Ecto neural progenitor cell (in vitro differentiated cells): ENCODE measurements at regions not wholly inside any gene's neighbourhood (a gene's known extent, or its start where the extent isn't known, plus 50 kb on each side); places are given as distances from the start of the nearest gene placed in this dataset.

Experiments
- DNase-seq: peaks from one replicate; pipeline ENCODE4 v3.0.0-alpha.2; 2018; ENCODE audit warnings: low spot score

DNA sequence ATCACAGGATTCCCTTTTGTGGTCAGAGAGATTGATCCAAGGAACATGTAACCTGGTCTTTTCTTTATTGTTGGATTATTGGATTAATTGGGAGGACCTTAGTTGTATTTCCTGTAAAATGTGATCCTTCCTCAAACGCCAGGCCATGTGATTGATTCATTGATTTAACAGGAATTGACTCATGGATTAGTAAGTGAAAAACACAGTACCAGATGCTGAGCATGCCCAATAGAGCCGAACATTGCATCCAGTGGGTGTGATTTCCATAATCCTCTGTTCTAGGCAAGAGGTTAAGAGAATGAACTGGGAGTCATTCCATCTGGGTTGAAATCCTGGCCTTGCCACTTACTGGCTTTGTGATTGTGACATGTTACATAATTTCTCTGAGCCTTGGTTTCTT, 522.3 kb downstream of the MAT2B start:
- no peak for DNase-seq

DNA sequence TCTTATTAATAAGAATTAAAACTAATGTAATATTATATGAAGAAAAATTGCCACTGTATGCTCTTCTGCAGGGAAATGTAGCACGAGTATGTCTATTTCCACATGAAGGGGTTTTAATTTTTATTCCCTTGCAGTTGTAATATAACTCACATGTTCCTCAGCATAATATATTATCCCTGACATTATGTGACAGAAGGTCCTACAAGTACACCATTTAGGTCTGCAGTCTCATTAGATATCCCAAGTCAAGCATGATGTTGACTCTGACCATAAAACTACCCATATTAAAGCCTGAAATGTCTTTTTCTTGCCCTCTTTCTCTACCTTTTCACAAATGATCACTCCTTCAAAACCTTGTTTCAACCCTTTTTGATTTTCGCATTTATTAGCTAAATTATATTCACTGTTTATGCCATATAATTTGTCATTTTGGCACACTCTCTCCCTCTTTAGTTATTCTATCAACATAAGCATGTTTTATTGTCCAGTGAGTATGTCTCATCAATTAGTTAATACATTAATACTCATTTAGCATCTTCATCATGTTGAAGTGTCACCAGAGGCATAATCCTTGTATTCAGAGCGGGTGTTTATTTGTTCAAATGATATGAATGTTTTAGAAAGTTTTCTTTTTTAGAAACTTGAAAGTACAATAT, 532.8 kb downstream of the MAT2B start:
- no peak for DNase-seq

DNA sequence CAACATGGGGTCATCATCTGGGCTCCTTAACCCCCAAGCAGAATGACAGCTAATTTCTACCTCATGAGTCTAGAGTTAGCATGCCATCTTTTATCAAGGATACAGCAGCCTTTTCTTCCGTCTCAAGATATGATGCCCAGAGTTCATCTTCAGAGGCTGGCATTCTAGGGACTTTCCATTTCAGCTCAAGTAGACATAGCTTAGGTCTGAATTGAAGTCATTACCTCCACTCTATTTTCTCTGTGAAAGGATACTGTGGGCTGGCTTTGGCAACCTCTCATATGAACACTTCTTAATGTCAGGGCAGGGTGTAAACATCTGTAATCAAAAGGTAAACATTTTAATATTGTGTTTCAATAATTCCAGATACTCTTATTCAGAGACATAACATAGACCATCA, 535.7 kb downstream of the MAT2B start:
- no peak for DNase-seq

DNA sequence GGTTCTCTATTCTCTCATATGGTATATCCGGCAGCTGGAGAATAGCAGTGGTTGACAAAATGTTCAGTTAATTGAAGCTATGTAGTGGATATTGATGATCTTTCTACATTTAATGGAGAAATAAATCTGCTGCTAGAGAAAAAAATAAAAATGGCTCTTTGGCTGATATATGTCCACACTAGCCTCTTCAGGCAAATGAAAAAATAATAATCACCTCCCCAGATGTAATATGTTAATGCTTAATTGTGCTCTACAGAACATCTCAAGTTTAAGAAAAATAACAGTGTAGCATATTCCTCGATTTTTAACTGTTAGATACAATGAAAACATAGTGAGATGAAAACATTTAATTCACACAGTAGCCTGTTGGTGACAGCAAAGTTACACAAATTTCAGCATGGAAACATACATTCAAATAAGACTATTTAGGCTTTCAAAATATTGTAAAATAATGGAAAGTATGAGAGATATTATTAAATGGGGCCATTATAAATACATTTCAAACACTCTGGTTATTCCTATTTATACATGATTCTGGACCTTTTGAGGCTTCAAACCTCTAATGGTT, 543.0 kb downstream of the MAT2B start:
- DNase-seq: no peak

DNA sequence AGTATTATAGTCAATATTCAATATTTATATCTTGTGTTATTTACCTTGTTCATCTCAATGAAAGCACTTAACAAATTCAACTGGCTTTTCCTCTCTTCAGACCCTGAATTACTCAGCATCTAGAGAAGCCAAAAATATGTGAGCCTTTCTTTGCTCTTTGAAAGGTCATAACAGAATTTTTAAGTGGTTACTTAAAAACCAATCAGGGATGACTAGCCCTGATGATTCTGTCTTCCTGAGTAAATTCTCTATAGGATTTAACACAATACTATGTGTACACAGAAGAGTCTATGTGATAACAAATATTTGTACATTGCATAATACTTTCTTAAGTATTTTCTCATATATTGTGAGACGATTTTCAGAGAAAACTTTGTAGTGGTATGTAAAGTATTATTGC, 546.3 kb downstream of the MAT2B start:
- no peak for DNase-seq

DNA sequence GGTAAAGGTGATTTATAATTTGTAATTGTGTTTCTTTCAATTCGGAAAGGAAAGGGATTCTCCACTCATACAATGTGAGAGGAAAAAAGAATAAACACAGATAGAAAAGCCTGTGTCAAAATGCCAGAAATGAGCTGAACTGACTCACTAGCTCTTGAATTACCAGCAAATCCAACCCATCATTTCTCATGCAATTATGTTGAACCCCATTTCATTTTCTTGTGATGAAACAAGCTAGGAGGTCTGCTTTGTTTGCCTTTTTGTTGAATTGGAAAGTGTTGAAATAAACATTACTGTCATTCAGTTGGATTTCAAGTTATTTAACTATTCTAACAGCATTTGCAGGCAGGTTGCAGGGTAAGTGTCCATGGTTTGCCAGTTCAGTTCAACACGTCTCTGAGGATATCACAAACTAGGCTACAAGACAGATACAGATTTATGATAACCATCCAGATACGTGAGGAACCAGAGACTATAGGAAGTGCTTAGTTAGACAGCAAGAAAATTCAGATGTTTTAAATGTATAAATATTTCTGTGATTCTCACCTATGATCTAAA, 547.2 kb downstream of the MAT2B start:
- no peak for DNase-seq

DNA sequence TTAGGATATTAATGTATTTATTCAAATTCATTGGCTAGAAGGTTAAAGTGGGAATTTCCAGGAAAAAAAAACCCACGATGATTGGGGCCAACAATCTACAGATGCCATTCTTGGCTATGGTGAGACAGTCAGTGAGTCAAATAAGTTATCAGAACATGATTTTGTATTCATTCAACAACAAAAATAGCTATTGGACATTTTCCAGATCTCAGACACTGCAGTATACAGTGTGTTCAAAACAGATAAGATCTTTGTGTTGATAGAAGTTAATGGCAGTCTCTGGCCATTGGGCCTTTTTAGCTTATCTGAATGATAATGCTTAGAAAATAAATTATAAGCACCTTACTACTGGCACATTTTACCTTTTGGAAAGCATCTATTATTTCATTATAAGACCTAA, 547.7 kb downstream of the MAT2B start:
- no peak for DNase-seq

DNA sequence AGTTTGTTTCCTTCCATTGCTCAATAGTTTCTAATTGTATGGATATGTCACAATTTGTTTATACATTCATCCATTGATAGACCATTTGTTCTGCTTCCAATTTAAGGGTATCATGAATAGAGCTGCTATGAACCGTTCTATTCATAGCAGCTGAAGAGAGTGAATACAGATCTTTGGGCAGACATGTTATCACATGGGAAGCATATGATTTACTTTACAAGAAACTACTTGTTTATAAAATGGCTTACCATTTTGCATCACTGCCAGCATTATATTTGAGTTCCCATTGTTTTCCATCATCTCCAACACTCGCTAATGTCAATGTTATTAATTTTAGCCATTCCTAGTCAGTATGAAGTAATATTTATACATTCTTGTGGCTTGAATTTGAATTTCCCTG, 549.0 kb downstream of the MAT2B start:
- no peak for DNase-seq

DNA sequence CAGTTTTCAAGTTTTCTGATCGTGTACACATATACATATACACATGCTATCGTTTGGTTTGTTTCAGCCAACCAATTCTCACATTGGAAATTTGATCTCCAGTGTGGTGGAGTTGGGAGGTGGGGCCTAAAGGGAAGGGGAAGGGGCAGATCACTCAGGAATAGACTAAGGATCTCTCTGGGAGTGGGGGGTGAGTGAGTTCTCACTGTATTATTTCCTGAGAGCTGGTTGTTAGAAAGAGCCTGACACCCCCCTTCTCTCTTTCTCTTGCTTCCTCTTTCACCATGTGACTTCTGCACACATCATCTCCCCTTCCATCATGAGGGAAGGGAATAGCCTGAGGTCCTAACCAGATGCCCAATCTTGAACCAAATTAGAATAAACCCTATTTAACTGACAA, 551.7 kb downstream of the MAT2B start:
- DNase-seq: no peak

DNA sequence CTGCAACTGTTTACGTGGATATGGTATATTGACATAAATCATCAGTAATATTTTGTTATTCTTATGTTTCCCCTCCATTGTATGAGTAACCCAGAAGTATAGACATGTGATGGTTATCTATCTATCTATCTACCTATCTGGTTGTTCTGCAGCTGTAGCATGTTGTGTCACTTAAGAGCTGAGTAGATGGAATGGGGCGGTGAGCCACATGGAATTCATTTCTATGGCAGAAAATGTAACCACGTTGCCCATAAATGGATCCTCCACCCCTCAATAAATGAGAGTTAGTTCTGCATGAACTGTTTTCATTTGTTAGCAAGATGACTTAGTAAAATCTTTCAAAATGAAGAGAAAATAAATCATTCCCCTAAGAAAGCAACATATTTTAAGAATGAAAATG, 553.2 kb downstream of the MAT2B start:
- no peak for DNase-seq

DNA sequence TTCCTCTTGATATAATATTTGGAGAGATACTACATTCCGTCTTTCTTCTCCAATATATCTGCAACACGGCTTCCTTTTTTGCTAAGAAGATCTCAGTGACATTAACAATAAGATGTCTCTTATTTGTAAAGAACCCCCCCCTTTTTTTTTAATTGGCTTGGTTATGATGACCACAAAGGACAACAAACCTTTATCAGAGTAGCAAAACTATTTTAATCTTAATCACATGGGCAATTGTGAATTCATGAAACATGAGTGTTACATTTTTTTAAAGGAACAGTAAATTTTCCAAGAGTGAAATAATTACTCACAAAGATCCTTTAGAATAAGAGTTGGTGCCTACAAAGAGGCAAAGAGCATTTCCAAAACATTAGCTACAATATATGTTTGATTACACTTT, 554.1 kb downstream of the MAT2B start:
- DNase-seq: no peak

DNA sequence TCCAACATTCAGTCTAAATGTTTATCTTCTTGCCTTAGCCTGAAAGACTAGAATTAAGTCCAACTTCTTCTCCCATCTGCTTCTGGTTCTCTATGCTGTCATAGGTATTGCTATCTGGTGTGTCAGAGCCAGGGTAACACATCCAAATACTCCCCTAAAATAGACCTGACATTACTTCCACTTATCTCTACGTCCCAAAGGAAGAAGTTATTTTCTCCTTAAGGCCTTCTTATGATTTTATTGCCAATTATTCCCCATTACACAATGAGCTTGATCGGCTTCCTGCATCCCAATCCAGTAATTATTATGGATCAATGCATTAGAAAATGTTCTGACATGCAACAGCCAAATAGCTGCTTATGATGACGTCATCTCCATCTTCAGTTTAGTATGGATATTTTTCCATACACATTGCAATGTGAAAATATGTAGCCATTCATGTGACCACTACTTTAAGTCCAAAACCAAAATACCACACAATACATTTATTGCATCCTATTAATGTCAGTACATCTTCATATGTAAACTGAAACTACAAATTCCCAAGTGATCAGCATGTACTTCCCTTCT, 555.5 kb downstream of the MAT2B start:
- DNase-seq: no peak

DNA sequence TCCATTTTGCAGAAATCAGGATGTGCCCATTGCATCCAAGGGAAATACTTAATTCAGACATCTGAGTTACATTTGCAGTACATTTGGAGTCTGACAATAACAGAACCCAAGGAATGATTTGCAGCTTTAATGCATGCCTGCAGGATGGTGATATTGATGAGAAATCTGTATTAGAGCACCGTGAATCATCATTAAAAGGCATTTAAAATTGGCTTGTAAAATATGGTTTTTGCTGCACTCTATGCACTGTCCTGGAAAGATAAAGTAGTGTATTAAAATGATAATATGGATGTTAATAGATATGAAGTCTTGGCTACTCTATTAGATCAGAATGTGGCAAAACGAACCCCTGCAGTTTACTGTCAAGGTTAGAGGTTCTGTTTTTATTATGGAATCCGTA, 556.9 kb downstream of the MAT2B start:
- DNase-seq: no peak

DNA sequence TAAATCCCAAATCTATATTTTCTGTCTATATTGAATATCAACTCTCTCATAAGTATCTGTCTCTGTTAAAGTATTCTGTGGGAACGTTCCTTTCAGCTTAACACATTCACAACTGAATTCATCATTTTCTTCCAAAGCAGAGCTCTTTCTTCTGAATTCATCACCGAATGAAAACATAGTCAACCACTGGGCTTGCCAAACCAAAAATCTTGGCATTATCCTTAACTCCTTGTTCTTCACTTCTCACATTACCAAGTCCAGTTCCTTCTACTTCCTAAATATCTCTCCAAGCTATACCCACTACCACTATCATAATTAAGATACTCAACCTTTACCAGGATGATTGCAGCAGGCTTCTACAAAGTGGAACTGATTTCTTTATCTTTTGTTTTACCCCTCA, 559.8 kb downstream of the MAT2B start:
- no peak for DNase-seq

DNA sequence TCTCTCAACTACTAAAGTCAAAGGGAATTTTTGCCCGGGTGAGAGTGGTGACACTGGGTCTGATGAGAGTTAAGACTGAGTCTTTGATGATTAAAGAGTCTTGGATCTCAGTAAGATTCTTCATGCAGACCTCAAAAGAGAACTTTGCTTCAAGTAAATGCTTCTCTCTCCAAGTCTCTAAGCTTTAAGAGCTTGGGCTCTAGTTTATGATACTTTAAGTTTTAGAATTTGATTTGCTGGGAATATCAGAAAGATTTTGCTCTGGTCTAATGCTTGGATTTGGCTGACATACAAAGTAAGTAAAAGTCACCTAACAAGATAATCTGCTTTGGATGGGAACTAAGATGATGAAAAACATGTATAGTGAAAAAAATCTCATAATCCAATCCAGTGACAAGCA, 566.3 kb downstream of the MAT2B start:
- DNase-seq: no peak

DNA sequence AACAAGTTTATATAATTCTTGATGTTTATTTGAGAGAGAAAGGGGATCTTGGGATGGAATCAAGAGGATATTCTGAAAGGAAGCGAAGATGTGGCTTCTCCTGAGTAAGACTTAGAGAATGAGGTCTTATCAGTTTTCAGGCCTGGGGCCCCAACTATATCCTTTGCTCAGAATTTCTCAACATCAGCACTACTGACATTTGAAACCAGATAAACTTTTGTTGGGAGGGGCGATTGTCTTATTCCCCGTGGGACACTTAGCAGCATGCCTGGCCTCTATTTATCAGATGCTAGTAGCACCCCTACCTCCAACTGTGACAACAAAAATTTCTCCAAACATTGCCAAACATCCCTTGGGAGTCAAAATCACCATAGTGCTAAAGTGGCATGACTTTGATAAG, 567.7 kb downstream of the MAT2B start:
- no peak for DNase-seq

DNA sequence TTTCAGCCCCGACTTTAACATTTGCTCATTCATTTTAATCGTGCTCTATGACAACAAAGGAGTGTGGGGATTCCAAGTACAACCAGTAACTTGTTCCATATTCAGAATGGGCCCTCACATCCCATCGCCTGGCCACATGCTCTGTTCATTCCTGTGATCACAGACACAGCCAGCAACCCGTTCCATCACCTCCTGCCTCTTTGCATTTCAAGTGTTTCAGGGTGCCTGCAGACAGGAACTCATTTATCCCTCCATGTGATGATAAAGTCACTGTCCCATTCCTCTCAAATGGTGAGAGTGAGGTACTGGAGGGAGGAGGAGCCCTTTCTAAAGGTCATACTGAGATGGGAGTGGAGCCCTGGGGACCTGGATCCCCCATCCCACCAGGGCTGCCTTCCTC, 571.1 kb downstream of the MAT2B start:
- no peak for DNase-seq

DNA sequence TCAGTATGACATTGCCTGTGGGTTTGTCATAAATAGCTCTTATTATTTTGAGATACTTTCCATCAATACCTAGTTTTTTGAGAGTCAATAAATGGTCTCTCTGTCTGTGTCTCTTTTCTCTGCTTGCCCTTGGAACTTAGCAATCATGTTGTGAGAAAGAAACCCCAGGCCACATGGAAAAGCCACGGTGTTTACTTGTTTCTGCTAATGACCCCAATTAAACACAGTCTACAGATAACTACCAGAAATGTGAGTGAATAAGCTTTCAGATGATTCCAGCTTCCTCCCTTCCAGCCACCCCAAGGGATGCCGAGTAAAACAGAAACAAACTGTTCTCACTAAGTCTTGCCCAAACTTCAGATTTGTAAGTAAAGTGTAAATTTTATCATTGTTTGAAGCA, 584.9 kb downstream of the MAT2B start:
- DNase-seq: no peak

DNA sequence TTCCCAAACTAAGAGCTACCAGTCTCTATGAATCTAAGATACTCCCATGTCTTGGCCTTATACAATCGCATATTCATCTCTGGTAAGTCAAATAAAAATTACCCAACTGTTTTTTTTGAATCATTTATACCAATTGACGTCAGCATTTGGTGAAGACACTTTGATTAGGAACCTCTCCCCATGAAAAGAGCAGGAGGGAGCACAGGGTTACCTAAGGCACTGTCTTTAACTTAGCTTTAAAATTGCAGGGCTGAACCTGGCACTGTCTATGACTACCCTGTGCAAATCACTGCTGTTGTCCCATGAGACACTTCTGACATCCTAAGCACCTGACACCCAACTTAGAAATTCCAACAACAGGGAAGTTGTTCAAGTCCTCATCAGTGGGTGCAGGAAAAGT, 586.4 kb downstream of the MAT2B start:
- DNase-seq: no peak

DNA sequence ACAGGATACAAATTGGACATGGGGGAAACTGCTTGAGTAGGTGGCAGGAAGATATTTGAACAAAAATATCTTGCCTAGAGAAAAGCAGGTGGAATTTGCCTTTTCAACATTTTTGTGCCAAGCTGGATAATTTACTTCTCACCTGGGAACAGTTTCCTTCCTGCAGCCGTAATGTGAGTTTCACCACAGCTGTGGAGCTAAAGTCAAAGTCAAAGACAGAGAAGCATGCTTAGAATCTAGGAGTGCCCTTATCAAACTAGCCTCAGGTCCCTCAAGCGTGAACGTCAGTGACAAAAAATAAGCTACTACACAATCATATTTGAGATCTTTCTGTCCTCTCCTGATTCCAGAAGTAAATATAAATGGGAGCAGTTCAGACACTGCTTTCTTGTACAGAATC, 588.9 kb downstream of the MAT2B start:
- no peak for DNase-seq

DNA sequence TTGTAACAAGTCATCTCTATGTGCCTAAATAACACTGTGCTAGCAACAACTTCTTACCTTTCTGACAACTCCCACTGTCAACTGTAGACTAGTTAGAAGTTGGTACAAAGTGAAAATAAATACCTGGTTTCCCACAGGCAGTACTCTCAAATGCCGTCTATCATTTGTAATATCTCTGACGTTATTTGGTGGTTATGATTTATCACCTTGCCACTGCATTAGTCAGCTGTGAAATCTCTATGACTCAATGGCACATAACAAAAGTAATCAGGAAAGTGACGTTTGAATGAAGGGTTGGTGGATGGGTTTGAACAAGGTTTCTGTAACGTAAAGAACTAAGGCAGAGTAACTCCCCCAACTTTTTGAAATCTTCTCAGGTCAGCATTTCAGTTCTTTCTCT, 592.3 kb downstream of the MAT2B start:
- DNase-seq: no peak

DNA sequence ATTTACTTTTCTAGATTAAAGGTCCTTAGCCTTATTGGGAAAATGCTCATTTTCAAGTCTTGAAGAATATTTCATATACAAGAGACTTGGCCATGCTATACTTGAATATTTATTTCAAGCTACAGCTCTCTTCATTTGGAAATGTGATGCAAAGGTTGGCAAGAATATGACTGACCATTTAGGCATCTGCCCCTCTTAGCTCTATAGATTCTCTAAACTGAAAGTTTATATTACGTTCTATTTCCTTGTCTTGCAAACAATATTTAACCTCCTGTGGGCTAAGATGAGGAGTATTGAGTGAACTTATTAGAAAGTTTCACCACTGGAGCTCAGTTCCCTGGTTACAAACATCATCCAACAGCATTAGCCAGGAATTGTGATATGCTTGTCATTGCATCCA, 593.1 kb downstream of the MAT2B start:
- no peak for DNase-seq

DNA sequence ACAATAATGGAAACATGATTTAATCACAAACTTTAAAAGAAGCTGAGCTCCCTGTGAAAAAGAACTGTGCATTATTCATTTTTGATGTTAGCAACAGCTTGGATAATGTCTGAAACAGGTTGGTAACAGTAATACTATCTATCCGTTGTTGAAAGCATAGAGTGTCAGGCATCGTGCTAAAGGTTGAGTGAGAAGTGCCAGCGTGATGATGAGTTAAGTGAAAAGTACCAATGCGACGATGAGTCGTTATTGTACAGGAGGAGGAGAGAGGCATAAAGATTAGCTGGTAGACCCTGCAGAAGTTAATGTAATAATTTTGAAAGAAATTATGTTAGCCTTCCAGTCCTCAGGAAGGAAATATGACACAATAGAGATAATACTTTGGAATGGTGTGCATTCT, 593.6 kb downstream of the MAT2B start:
- DNase-seq: no peak

DNA sequence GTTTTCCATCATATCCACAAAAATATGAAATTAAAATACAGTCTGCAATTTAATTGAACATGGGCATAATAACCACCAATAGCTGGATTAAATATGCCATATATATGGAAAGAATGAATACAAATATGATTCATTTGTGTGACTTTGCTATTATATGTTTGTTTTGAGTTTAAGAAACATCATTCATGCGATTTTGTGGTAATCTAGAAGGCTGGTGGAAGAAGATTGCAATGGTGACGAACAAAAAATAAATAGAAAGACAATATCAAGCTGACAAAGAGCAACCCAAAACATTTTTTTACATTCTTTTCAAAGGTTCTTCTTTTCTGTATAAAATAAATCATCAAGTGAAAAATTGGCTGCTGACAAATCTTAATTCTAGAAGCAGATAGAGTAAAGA, 610.0 kb downstream of the MAT2B start:
- DNase-seq: no peak
